ENCODE measurements at regions not wholly inside any gene's neighbourhood (a gene's known extent, or its start where the extent isn't known, plus 50 kb on each side); places are given as distances from the start of the nearest gene placed in this dataset.

GRCh38 chr22:23467721-23468294, 112.3 kb downstream of the IGLL1 start:
- TF ChIP-seq POLR2A (IDR thresholded peaks at IDR 0.05; ENCODE audit: low read length) (no peak), GATA1 (IDR thresholded peaks at IDR 0.05; ENCODE audit: low read depth, low read length) (no peak)
